NCI-H526 treated with DMSO at 0.1 percent for 48 hours (cell line): ENCODE measurements at regions not wholly inside any gene's neighbourhood (a gene's known extent, or its start where the extent isn't known, plus 50 kb on each side); places are given as distances from the start of the nearest gene placed in this dataset.

Experiments used
- DNase-seq: peaks from one replicate; lab custom pipeline; 2025; lab: John Stamatoyannopoulos, UW

- DNase-seq: no peak
Observed at GRCh38 chr3:127458696-127459604, 131.6 kb downstream of the TPRA1 start.

DNA sequence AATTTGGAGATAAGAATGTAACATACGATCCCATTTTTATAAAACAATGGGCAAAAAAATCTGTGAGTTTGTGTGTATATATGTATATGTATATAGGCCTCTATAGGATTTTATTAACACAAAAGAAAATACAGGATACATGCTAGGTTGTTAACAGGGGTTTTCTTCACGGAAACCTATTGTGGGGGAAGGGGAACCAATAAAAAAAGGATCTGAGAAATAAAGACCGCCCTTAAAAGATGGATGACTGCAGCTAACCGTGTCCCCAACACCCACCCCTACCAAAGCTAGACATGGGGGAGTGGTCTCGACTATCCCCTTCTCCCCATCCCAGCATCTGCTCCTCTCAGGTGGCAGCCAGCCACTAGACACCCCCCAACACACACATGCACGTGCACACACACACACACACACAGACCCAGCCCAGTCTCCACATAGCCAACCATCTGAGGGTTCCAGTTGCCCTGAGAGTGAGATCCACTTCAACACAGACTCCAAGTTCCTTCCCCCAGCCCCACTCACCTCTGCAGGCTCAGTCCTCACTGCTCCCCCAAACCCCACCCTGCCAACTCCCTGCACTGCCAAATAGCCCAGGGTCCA is 132.9 kb downstream of the TPRA1 start:
- DNase-seq: no peak

DNA sequence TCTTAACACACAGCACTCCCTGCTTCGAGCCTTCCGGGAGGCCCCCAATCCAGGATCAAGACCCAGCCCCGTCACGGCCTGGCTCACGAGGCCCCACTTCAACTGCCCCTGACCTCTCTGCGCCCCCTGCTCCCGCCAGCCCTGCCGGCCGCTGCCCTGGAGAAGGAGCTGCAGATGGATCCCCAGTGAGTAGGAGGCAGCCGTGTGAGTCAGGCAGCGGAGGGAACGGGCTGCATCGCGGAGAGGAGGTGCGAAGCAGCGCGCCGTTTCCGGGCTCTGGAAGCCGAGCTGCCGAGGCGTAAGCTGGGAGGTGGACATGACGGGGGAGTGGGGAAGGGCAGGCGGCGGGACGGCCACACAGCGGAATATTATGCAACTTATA is 133.4 kb downstream of the TPRA1 start:
- peak; percentile 36 for DNase-seq

DNA sequence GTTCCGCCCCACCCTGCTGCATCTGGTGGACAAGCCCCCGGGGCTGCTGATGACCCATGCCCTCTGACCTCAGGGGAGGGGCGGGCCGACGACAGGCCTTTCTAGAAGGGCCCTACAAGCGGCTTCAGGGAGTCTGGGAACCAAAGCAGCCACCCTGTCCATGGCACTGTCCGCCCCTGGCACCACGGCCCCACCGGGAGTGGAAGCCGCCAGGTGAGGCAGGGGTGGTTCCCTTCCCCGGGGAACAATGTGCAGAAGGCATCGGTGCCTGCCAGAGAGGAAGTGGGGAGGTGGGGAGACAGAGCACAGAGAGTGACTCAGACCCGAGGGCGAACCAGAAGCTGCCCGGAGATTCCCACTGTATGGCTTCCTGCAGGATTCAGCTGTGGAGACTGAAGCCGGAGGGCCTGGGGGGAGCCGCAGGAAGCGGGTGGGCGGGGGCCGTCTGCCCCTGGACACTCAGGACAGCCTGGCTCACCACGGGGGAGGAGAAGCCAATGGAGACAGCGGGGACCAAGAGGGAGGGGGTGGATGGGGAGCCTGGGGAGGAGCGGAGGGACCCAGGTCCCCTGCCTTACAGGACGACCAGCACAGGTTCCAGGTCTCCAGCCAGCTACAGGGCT is 134.0 kb downstream of the TPRA1 start:
- no peak for DNase-seq

GRCh38 chr3:127455541-127456450 is 134.7 kb downstream of the TPRA1 start:
- DNase-seq: peak; percentile 85

DNA sequence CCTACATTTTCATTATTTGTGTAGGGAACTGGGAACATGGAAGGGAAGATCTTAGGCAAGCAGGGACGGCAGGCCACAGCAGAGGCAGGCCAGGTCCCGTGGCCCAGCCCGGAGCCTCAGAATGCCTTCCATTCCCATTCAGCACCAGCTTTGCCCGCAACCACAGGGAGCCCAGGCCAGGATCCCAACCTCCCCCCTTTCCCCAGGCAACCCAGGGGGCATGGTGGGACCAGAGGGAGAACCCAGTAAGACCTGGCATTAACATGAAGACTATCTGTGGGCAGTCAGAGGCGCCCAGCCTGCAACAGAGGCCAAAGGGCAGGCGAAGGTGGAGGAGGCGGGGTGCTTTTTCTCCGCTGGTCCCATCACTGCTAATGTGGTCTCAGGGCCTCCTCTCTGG is 135.6 kb downstream of the TPRA1 start:
- no peak for DNase-seq

DNA sequence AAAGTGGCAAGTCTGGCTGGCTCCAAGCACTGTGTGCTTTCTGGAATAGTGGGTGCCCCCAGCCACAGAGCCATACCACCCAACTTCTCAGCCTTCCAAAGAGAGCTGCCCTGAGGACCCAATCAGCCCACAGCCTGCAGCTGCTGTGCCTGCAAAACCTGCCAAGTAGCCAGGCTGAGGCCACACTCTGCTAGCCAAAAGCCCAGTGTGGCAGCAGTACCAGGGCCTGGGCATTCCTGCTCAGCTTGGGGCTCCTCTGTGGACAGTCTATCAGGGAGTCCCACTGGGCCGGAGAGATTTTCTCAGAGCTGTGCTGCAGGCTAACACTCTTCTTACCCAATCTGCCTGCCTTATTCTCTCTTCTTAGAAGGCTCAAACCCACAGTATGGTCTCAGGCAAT is 136.5 kb downstream of the TPRA1 start:
- no peak for DNase-seq

- DNase-seq: no peak
Observed at GRCh38 chr3:127452321-127452821, 138.2 kb downstream of the TPRA1 start.

- no peak for DNase-seq
Observed at GRCh38 chr3:127451321-127451720, 139.2 kb downstream of the TPRA1 start.

- DNase-seq: no peak
Observed at GRCh38 chr3:127450331-127450730, 140.2 kb downstream of the TPRA1 start.

DNA sequence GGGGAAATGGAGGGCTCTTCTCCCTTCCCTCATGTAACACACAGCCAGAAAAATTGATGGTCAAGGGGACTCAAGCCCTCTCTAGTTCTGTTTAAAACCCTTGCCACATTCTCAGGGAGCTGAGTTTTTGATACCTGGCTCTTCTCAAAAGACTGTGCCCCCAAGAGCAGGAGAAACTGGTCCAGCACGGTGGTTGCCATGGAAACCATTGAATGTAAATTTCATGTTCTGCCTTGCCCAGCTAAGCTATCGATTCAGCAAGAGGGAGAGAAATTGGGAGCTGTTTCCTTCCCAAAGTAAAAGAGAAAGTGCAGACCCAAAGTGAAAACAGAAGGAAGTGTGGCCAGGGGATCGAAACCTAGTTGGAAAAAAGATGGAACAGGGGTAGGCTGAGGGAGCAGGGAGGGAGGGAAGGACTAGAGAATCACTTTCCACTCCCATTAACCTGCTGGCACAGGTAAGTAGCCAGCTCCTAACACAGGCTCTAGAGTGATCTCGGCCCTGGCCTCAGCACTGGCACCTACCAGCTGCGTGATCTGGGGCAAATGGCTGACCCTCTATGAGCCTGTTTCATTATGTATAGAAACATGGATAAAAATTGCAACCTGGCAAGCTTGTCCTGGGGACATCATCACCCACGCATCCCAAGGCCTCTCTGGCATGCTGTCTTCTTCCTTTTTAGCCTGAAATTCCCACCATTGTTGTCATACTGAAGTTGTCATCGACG is 140.9 kb downstream of the TPRA1 start:
- no peak for DNase-seq

DNA sequence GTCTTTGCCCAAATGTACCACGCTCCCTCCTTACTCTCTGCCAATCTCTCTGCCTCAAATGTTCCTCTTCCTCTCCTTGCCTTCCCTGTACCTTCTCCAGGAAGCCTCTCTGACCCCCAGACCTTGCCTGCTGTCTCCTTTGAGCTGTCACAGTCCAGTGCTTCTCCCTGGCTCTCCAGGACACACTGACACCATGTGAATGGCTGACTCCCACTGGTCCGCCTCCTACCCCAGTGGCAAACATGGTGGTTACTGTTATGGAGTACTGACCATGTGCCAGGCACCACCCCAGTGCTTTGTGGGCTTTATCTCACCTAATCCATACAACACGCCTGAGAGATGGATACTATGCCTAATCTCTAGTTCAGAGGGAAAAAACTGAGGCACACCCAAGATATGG is 141.9 kb downstream of the TPRA1 start:
- no peak for DNase-seq

GRCh38 chr3:127448161-127448561 is 142.4 kb downstream of the TPRA1 start:
- DNase-seq: no peak

DNA sequence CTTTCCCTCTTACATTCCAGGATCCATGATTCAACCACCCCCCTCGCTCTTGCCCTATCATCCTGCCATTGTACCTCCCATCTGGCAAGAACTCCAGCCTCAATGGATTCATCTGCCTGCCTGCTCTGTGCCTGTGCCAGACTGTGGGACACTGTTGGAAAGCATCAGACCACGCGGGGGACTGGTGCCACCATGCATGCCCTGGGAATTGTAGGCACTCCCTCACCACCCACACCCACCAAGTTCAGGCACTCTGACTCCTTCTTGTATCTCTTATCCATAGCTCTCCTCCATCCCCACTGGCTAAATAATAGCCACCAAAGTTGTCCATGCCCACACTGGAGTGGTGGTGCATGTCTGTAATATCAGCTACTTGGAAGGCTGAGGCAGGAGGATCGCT is 143.8 kb downstream of the TPRA1 start:
- DNase-seq: no peak

GRCh38 chr3:127445581-127446343 is 144.8 kb downstream of the TPRA1 start:
- no peak for DNase-seq

DNA sequence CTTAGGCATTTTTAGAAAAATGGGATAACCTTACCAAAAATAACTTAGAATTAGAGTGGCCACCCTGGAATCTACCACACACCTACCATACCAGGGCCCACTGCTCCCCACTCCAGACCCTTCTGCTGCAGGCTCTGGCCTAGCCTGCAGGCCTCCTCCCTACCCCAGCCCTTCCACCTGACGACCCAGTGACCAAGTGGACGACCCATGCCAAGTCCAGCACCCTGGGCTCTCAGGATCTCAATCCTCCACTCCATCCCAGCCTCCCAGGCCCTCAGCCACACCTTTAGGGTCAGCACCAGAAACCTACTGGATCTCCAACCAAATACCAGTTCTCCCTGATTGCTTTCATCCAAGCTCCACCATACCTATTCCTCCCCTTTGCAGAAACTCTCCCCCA is 145.8 kb downstream of the TPRA1 start:
- no peak for DNase-seq

DNA sequence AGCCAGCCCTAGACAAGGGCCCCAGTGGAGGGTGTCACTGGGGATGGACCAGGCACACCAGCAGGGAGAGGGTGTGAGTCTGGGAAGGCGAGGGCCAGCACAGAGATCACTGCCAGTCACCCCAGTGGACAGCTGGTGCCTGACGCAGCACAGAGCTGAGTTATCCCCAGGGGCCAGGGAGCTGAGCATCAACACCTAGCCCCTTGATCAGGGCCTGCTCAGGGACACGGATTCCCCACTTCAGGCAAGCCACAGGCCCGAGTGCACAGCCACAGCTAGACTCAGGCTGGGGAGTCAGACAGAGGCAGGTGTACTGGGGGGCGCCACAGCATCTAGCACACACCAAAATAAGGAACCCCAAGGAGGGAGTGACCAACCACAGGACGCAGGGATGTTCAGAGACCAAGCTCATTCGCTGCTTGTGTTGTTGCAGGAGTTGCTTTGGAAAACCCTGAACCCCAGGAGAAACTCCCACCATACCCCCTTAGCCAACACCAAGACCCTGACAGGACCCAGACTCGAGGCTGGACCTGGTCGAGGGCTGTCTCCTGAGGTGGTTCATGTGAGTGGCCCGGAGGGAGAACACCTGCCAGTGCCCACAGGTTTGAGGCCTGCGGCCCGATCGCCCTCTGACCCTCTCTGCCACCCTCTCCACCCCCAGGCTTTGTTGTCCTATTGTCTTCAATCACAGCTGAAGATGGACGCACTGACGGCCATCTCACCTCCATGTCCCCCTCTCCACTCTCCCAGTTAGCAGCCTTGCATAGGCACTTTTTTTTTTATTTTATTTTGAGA is 146.8 kb downstream of the TPRA1 start:
- no peak for DNase-seq

GRCh38 chr3:127442506-127442905 is 148.0 kb downstream of the TPRA1 start:
- DNase-seq: no peak

GRCh38 chr3:127441764-127442163 is 148.8 kb downstream of the TPRA1 start:
- DNase-seq: no peak

GRCh38 chr3:127440384-127440783 is 150.1 kb downstream of the TPRA1 start:
- DNase-seq: no peak
